NCI-H187 treated with DMSO at 0.1 percent for 48 hours (cell line): ENCODE measurements at regions not wholly inside any gene's neighbourhood (a gene's known extent, or its start where the extent isn't known, plus 50 kb on each side); places are given as distances from the start of the nearest gene placed in this dataset.

ENCODE experiments used
- DNase-seq: peaks from one replicate; lab custom pipeline; 2025; lab: John Stamatoyannopoulos, UW

DNA sequence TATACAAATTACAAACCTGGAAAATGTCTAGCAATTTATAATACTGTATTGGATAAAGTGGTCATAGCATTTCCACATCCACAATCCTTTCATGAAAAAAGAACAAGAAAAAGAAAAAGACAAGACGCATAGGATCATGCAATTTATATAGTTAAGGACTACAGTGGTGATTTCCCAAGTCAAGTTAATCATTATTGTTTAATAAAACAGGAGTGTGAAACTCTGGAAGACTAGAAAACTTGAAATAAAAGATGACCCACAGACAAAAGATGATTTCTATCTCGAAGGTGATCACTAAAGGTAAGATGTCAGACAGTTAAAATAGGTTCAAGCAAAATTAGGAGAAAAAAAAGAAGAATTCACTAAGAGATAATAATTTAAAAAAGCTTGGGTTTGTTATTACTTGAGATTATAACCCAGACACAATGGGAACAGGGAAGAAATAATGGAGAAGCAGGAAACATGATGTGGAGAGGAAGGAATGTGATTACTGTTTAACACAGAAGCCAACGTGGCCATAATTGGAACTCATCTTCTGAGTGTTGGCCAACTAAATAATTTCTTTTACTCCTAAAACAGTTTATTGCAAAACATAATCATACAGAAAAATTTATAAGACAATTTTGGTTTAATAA, 441.2 kb upstream of the ANO3 start:
- DNase-seq = no peak

DNA sequence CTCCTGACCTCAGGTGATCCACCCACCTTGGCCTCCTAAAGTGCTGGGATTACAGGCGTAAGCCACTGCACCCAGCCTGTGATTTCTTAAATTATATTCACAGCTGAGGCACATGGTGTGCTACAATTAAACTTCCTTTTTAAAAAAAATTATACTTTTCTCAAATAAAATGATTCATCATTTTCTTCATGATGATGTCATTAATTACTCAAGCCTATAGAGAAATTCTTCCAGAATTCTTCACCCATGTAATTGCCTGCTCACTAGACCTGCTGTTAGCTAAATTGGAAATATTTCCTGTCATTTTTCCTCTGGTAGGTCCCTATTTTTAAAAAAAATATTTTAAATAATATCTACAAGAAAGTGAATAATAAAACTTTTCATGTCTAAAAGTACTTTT, 440.0 kb upstream of the ANO3 start:
- DNase-seq = no peak

DNA sequence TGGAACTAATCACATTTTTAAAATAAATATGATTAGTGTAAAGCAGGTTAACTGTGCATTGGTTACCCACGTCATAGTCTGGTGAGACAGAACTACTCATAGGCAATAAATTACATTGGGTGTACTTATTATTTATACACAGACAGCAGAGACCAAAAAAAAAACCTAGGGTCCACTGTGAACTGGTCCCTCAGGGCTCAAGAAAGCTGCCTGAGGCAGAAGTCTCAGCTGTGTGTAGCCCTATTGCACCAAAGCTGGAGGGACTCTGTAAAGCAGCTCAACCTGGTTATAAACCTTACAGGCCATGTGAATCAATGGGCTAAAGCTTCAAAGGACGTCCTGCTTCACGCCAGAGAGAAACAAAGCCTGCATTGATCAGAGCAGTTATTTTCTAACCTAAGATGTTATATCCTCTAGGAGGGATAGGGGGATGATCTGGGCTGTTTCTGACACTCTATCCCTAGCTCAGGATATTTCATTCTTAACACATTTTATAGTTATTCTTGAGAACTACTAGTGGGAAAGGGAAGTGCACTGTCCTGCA, 432.2 kb upstream of the ANO3 start:
- DNase-seq = no peak

DNA sequence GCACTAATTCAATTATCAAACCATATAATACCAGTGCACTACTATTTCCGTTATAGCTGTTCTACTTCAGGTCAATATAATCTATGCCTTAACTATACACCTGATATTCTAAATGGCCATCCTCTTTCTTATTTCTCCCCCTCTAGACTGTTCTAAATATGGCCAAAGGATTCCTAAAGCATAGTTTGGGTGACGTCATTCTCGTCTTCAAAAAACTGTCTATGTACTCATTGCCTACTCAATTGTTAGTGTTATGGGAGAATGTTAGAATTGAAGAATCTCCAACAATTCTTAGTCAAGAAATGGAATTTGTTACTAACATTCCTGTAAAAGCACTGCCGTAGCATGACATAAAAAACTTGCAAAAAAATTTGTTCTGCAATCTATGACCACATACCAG, 431.1 kb upstream of the ANO3 start:
- DNase-seq = no peak

DNA sequence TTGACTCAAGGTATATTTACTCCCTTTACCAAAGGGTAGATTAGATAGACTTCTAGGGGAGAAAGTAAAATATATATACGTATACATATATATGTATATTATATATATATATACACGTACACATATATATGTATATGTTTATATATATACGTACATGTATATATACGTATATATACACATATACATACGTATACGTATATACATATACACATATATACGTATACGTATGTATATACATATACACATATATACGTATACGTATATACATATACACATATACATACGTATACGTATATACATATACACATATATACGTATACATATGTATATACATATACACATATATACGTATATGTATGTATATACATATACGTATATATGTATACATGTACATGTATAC, 430.5 kb upstream of the ANO3 start:
- no peak for DNase-seq

DNA sequence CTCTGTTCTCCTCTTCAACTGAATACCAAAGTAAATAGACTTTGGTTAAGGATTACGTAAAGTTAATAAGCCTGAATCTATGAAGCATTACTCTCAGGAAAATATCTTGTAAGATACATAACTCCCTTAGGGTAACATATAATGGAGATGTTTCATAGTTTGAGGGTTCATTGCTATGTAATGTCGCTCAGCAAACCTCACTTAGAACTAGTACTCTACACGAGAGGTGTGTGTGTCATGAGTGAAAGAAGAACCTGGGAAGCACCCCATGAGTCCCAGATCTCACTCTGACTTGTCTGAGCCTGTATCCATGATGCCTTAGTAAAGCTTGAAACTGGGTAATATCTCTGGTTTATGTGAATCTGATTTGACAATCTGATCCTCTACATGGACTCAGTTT, 429.5 kb upstream of the ANO3 start:
- DNase-seq = no peak

DNA sequence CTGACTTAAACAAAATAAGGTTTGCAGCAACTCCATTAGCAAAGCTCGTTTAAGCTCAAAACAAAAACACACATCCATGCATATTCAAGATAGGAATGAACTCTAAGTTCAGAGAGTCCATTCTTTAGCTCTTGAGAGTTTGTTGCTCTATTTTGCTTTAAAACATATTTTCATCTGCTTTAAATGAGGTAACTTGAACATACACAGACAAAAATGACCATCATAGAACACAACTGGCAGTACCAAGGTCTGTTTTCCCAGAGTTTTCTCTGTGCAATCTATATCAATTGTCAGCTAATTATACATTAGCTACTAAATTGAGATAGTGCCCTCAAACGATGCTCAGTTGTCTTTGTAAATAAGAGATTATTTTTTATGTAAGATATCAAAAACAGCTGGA, 423.2 kb upstream of the ANO3 start:
- DNase-seq = no peak

DNA sequence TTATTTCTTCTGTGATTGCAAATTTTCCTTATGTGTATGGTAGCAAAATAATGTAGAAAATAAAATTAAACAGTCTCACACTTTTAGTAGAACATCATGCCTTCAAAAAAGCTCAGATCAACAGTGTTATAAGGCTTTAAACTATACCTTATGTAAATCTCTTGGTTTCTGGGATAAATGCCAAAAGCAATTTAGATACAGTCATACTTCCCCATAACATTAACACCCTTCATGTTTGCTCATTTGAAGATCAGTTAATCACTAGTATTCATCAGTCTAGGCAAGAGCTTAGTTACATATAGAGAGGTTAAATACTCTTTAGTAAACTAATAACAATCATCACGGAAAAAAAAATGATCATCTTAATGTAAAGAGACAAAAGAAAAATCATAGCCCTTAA, 421.8 kb upstream of the ANO3 start:
- no peak for DNase-seq

DNA sequence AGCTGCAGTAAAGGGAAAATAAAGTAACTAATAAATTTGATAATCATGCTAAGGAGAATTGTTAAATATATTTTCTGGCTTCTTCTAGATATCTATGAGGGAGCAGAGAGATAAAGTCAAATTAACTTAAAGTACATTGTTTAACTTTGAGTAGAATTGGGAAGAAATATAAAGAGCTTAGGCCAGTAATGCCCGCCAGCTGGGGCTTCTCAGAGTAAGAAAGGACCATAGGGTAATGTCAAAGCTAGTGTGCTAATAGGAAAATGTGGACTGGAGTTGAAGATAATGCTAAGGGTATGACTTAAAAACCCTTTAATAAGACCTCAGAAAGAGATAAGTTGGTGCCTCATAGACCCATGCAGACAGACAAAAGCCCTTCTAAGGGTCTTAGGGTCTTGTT, 411.6 kb upstream of the ANO3 start:
- no peak for DNase-seq

DNA sequence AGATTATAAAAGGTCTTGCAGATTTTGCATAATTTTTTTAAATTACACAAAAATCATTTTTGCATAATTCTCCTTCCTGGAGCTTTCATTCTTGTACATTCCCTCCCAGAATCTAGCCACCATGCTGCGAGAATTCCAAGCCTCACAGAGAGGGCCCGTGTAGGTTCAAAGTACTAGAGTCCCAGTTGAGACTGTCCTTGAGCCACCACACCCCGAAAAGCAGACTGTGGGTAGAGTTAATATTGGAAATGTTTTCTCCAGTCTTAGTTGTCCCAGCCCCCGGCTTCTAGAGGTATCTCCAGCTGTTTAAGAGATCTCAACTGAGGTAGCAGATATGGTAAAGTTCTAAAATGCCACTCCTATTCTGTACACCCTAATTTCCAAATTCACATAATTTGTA, 407.3 kb upstream of the ANO3 start:
- DNase-seq = no peak

DNA sequence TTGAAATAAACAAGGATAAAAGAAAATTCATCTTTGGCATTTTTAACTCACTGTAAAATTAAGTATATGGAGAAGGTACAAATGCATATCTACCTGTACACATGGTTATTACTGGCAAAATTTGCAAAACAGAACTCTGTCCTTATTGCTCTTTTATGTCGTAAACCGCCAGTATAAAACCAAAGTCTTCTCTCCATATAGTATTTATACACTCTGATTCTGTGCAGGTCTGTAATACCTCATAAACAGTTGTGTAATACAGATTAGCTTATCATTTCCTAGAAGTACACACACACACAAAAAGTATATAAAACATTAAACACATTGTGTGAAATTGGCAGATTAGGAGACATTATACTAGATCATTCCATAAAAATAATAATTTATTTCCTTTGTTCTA, 406.6 kb upstream of the ANO3 start:
- DNase-seq = no peak

DNA sequence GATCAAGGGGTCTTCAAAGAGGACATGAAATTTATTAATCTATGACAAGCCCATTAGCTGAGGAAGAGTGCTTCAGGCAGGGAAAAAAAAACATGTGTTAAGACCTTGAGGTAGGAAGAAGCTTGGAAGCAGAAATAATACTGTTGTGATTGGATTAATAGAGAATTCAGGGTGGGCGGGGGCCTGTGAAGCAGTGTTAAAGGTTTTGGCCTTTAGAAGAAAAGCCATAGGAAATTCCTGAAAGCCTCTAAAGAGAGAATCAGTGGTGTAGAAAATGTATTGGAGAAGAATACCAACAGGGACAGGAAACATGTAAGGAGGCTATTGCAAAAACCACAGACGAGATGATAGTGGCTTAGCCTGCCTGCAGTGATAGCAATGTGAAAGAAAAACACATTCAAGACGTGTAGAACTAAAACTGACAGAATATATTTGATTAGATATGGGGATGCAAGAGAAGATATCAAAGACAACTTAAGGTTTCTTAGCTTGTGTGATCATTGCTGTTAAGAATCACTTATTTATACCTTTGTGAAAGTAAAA, 404.4 kb upstream of the ANO3 start:
- DNase-seq = no peak

DNA sequence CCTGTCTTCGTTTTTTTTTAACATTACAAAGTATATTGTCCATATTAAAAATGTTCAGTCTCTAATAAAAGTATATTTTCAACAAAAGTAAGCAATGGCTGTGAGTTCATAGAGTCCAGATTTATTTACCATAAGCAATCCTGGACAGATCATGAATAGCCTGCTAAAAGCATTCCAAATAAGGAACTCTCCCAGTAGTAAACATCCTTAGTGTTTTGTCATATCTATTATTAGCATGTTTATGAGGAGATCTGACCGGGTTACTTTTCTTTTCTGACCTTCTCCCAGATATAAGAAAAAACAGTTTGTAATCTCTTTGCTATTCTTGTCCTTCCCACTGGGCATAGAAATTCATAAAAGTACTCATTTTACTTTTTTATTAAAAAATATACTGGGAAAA, 403.9 kb upstream of the ANO3 start:
- no peak for DNase-seq

DNA sequence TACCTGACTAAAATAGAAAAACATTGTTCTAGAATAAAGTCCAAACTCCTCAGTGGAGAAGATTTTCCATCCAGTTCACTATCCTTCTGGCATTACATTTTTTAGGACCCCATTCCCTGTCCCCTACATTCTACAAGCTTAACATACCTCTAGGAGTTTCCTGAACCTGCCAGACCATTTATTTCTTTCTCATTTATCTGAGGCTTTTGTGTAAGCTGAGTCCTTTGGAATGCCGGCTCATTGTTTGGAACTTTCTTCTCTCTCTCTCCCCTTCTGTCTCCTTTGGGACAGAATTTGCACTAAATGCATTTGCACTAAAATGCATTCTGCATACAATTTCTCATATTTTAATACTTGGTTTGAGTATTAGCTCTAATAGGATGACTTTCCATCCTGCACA, 393.0 kb upstream of the ANO3 start:
- no peak for DNase-seq

DNA sequence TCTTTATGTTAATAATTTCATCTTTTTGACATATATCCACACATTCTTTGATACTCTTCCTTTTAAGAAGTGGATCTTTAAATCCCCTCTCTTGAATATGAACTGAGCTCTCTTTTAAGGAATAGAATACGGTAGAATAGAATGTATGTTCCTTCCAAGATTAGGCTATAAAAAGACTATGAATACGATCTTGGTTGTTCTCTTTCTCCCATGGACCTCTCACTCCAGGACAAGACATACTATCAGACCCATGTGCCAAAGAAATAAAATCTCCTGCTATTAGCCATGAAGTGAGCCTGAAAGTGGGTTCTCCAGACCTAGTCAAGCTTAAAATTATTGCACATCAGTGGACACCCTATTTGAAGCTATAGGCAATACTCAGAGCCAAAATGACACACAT, 392.2 kb upstream of the ANO3 start:
- no peak for DNase-seq

DNA sequence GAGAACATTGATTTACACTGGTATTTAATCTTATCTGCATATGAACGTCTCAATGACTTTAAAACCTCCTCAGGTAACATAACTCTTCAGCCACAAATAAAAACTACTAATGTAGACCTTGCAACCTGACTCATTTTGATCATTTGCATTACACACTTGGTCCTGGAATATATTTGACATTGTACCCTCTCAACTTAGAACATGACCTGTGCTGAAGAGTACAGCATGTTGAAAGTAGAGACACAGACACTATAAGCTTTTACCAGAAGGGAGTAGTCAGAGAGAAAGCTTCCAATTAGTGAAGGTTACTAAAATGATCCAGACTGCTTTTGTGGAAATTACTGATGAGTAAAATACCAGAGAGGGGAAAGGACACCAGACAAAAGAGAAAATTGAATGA, 390.6 kb upstream of the ANO3 start:
- DNase-seq = no peak

DNA sequence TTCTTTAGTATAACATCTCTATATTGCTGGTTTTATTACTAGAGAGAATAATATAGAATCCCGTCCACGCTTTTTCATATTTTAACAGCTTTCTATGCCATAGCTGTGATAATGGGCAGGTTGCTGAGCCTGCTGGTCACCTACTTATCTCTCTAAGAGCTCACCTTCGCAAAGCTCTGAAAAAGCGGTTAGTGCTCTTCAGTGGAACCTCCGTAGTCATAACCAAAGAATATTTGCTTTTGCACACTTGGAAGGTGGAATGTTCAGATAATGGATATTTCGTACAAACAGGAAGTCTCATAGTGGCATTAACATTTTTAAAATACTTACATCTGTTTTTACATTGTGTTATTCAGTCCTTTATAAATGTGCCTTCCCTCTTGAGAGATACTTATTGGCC, 388.9 kb upstream of the ANO3 start:
- DNase-seq = no peak

DNA sequence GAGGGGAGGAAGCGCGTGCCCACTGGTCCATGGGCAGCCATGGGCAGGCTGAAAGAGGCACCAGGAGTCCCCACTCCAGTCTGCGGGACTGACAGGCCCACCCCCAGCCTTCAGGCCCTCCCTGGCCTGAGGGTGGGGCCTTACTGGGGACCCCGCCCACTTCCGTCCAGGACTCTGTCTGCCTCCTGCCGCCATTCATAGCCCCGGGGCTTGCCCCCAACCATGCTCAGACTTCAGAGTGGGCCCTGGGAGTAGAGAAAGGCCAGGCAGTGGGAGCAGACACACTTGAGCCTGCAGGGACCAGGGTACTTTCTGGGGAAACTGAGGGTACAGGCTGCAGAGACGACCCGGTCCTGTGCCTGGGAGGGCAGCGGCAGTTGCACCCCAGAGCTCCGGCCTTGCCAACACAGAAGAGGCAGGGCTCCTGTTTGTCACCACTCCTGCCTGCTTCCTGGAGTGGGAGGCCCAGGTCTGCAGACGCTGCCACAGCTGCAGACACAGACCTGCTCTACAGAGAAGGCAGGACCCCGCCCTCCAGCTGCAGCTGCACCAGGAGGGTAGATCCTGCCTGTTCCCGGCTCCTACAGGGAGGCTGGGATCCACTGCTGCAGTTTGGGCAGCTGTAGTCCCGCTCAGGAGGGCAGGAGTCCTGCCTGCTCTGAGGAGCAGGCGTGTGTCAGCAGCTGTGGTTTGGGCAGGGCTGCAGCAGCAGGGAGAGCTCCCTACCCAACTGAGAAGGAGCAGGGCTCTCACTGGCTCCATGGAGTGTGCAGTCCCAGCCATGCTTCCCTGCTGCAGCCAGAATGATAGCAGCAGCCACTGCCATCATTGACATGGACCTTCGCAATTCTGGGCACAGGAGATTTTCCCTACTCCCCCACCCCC, 387.9 kb upstream of the ANO3 start:
- DNase-seq = no peak

DNA sequence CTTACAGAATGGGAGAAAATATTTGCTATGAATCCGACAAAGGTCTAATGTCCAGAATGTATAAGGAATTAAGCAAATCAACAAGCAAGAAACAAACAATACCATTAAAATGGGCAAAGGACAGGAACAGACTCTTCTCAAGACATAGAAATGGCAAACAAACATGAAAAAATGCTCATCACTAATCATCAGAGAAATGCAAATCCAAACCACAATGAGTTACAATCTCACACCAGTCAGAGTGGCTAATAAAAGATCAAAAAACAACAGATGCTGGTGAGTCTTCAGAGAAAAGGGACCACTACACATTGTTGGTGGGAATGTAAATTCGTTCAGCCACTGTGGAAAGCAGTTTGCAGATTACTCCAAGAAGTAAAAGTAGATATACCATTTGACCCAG, 382.0 kb upstream of the ANO3 start:
- no peak for DNase-seq

DNA sequence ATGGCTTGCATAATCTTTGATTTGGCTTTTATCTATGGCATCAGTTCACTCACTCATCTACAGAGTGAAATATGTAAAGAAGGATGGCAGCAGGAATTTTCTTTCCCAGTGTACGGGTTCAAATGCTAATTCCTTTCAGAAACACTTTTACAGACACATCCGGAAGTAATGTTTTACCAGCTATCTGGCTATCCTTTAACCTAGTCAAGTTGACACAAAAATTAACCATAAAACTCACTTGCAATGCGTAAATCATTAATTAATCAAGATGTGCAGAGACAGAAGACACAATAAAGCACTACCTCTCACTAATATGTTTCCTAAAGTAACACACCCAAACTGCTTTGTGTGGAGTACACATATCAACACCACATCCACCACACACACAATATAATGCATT, 378.9 kb upstream of the ANO3 start:
- no peak for DNase-seq

DNA sequence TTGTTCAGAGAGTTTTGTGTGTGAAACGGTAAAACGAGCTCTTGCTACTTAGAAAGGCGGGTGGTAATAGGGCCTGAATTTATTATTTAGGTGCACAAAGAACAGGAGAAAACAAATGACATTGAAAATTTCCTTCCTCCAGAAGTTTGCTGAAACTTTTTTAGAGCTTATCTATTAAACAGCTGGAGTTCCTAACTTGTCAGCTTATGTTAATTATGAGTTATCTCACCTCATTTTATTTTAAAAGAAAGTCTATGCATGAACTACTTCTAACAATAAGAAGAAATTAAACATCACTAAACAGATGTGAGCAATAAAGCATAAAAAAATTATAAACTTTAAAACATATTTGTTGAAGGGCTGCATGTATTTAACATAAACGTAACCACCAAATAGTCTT, 373.9 kb upstream of the ANO3 start:
- DNase-seq = no peak

DNA sequence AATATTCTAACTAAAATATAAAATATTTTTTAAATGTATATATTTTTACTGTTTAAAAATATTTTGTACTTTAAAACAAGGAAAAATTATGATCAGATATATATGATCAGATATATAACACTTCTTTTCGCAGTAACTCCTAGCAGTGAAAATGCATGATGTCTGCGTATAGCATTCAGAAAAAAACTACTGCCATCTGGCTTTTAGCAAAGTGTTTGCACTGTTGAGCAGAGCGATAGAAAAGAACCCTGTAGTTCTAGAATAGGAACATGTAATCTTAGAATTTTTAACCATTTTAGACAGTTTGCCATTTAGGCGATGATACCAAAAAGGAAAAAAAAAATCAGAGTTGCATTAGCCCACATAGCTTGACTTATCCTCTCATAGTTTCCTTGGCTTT, 370.4 kb upstream of the ANO3 start:
- DNase-seq = no peak

DNA sequence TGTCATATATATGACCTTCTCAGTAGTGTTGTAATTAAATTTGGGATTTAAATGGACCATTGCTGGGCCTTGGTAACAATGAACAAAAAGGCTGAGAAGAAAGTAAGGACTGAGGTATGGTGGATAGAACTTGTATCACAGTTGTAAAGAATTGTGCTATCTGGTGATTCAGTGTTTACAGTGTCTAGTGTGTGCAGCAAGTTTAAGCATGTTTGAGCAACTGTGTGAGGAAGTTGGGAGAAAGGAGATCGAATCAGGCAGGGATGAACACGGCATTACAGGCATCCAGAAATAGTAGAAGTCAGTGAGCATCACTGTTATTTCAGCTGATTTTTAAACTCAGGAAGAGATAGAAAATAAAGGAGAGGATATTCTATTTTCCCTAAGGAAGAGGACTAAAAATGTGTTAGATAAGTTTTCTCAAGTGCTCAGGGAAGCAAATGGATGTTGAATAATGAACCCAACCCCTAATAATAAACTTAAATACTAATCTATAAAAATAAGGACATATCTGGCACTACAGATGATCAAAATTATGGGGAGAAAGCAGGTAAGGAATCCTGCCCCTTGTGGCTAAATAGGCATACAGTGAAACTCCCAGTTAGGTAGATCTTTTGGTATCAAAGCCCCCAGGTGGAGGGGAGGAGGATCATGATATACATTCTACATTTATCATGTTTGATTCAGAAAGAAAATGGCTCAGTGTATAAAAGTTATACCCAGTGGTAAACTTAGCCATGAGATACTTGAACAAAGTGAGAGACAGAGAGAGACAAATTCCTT, 361.0 kb upstream of the ANO3 start:
- DNase-seq = no peak
